GM19240 (cell line): ENCODE measurements at regions not wholly inside any gene's neighbourhood (a gene's known extent, or its start where the extent isn't known, plus 50 kb on each side); places are given as distances from the start of the nearest gene placed in this dataset.

Experiments
- DNase-seq: peaks from one replicate; pipeline ENCODE4 v3.0.0; 2011; ENCODE audit warnings: low spot score; ENCODE audit not compliant: insufficient read length

GRCh38 chr15:47492195-47492594 lies 225.1 kb upstream of the SEMA6D start:
- no peak for DNase-seq

DNA sequence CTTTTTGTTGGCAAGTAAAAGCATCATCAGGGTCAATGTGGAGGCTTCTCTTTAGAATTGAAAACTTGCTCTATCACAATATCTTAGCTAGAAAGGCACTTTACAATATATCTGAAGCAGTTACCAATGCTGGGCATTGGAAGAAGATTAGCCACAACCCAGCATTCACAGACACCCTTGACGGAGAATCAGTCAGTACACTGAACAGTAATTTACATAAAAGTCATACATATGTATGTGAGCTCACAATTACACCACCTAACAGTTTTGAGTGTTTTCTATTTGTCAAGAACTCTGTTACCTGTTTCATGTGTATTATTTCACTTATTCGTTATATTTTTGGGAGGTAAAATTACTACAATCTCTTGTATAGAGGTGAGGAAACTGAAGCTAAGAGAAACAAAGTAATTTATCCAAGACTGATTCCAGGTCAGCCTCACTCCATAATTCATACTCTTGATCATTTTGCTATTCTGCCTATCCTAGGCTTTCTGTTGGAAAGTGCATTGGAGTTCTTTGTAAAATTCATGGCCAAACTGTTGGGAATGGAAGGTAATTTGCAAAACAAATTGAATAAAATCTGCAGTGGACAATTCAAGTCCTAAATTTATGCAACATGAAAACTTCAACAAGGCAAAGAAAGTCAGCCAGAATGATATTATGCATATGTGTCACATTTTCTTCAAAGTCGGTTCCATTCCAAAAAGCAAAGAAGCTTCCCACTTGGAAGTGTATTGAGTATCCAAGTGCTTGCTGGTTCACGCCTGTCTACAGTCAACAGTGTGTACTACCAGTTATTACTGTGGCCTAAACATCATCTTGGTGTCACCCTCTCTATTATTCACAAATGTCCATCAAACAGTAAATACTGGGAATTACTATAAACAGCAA lies 223.7 kb upstream of the SEMA6D start:
- DNase-seq: no peak

DNA sequence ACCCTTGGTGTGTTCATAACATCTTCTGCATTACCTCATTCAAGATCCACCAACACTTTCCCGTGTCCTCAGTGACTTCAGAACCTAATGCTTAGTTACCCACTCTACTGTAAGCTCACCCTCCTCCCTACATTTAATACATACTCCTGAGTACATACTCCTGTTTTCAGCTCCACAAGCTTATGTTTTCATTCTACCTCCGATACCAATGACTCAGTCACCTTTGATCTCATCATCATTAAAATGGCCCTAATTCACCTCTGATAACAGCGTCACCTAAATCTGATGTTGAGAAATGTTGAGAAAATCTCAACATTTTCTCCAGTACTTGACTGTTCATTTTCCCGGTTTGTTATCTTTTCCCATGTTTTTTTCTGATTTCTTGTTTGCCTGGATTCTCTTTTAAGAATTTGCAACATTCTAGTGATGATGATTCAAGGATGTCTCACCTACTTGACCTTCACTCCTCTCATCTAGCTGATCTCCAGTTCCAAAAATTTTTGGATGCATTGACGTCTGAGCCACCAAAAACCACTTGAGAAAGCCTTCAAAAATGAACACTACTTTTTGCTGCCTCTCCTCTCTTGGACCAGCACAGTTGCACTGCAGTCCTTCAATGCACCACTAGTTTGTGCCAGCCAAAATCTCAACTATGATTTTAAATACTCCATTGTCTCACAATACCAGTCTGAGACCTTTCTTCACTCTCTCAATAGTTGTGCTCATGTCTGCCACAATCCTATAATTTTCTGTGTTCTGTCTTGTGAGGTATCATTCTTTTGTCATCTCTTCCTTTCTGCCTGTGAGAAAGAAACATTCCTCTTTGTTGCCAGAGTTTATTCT lies 220.7 kb upstream of the SEMA6D start:
- DNase-seq: no peak

DNA sequence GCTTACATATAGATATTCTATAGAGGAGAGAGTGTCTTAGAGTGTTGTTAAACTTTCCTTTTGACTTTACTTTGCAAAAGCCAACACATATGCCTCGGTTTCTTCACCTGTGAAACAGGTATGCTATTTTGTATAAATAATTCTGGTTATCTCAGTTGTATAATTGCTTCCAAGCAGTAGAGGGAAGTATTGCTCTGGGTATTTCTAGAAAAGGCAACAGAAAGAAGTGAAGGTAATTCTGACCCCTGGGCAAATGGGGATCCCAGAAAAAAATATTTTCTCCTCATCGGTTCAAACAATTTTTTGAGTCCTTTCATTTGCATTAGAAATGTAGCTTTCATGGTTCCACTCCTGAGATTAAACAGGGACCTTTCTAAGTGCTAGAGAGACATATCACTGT lies 216.5 kb upstream of the SEMA6D start:
- DNase-seq: no peak

GRCh38 chr15:47502041-47502440 lies 215.3 kb upstream of the SEMA6D start:
- no peak for DNase-seq

- no peak for DNase-seq
Measured at GRCh38 chr15:47503876-47504275, 213.4 kb upstream of the SEMA6D start.

- no peak for DNase-seq
Measured at GRCh38 chr15:47504624-47505256, 212.6 kb upstream of the SEMA6D start.

DNA sequence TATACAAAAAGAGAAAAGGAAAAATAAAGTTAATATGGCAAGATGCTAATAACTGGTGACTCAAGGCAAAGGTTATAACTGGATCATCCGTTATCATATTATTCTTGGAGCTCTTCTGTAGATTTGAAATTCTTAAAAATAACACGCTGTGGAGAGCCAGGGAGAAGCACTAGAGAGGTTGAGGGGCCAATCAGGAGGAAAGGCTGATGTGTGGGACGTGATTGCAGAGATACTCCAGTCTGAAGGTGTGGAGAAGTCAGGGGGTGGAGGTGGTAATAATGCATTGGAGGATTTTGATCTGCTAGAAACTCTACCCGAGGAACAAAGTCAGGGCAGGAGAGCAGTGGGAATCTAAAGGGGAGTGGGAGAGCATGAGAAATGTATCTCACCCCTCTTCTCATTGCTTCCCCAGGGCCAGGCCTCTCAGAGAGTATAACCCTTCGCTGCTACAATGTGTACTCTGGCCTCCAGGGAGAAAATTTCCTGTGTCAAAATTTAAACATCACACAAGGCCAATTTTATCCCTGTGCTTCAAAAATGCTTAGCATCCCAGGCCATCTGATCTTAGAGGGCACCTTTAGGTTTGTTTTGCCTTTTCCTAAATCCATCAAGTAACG lies 211.5 kb upstream of the SEMA6D start:
- no peak for DNase-seq

DNA sequence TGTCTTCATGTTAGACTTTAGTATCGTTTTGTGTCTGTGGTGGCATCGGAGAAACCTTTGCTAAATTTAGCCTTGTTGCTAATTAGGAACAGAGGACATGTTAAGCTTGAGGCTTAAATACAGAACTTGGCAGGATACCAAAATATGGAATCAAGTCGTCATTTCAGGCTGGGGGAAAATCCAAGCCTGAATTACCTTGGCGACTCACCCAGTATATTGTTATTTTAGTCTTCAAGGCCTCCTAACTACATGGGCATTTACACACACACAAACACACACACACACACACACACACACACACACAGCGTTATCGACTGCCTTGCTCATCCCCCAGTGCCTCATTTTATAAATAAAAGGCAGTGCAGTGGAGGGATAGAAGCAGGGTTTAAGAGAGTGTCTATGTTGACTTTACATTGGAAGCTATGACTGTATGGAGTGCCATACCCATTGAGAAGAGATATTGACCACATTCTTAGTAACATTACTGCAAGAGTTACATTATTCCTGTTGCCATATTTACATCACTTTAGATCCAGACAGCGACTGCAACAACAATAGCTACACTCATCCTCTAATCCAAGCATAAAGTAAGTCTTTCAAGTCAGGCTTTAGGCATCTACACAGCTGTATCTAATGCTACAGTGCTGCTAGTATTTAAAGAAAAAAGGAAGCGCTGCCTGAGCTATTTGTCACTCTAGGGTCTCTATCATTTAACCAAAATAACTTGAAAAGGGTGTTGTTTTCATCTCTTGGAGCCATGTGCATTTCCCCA lies 210.8 kb upstream of the SEMA6D start:
- no peak for DNase-seq

DNA sequence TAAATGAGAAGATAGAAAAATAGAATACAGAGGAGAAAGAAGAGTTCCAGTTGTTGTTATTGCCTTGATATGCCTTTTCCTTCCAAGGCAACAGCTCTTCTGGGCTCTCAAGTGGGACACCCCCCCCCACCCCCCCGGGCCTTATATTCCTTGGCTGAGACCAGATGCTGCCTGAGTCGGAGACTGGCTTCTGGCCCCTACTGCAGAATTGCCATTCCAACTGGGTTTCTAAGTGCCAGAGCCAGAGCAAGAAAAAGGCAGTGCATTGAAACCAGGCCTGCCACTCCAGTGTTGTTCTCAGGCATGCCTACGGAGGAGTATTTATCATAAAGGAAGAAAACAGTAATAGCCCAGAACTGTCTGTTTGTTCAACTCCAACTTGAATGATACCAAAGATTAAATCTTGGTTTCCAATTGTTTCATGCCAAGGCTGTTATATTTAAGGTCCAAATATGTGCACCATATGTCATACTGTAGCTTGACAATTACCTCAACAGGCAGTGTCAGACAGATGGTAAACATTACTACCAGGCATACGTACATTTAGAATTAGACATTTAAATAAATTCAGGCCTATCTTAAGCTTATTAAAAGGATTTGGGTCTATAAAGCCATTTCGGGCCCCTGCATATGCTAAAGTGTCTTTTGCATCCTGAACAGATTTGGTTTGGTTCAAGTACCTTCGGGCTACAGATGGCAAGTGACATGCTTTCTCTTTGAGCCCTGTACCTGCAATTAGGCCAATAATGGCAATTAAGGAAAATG lies 209.9 kb upstream of the SEMA6D start:
- no peak for DNase-seq

DNA sequence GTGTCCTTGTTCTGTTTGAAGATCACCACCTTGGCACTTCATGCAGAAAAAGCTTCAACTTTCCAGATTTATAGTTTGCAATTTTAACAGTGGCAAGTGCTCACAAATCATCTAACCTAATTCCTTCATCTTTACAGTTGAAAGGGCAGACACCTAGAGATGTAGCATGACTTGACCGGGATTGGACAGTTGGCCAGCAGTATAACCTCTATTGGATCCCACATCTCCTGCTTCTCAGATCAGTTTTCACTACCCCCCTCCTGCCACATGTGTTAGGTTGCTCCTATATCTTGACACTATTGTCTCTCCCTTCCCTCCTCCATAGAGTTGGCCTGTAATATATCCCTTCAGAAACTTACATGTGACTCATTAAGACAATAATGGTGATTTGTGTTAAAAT lies 206.0 kb upstream of the SEMA6D start:
- no peak for DNase-seq

DNA sequence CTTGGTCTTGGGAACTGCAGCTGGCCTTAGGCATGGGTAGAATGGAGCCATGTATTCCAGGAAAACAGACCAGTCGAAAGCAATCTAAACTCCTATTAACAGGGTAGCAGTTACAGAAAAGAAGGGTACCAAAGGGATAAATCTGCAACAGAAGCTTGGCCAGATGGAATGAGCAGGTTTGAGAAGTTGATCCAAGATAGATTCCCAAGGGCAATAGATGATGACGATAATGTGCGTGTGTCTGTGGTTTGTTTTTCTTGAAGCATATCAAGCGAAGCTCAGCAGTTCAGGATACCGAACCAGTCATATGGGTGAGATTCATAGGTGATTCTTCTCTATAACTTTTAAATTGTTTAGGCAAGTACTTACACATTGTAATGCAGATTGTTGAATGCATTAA lies 203.8 kb upstream of the SEMA6D start:
- DNase-seq: no peak

DNA sequence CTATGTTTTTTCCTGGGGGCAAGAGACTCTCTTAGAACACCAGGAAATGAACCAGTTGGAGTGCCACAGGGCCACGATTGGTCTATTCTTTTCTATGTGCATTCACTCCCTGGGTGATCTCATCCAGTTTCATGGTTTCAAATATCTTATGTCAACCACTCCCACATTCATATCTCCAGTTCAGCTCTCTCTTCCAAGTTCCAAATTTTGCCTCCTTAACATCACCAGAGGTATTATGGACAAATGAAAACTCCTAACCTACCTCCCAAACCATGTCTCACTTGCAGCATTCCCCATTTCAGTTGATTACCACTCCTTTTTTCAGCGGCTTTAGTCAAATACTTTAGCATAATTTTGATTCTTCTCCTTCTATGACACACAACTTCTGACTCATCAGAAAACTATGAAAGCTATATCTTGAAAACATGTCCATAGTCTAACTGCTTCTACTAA lies 203.1 kb upstream of the SEMA6D start:
- DNase-seq: no peak

- no peak for DNase-seq
Measured at GRCh38 chr15:47516558-47516957, 200.7 kb upstream of the SEMA6D start.

DNA sequence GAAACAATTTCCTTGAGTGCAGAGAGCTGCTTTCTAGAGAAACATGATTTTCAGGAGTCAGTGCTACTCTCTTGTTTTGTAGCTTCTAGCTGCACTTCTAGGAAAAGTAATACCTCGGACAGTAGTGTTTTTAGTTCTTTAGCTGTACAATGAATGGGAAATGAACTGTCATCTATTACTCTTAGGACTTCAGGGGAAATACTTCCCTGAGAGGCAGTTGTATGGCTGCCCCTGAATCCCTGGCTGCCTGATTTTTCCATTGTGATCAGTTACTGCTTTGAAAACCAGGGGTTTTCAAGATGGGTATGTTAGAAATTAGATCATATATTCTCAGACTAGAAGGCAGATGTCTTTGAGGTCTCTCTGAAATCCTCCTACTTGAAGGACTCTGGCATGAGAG lies 200.3 kb upstream of the SEMA6D start:
- no peak for DNase-seq

DNA sequence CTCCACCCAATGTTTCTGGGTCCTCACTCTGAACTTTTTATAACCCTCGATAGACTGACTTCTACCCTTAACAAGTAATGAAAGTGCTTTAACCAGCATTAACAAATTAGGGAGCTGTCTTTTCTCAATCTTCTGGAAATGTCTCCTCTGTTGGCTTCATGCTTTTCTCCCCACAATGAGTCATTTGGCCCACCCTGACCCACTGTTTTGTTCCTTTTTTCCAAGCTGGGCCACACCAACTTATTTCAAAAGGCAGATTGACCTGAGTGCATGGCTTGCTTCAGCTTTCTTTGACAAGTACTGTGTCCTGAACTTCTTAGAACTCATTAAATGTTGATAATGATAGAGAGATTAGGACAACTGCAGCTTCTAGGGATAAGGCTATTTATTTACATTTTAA lies 199.6 kb upstream of the SEMA6D start:
- DNase-seq: no peak

- DNase-seq: no peak
Measured at GRCh38 chr15:47523681-47524475, 193.4 kb upstream of the SEMA6D start.

DNA sequence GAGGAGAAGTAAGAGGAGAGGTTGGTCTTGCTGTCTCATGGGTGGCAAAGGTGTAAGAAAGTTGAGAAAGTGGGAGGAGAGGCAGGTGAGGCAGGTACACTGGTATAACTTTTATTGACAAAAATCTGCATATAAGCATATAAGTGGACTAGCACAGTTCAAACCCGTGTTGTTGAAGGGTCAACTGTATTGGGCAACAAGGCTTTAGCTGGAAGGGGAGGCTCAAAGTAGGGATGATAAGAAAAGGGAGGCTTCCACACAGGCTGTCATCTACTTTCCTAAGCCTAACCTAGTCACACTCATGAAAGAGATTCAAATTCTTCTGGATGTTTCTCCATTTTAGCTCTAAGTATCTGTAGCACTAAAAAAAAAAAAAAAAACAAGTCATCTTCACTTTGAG lies 188.1 kb upstream of the SEMA6D start:
- no peak for DNase-seq

GRCh38 chr15:47534673-47535072 lies 182.6 kb upstream of the SEMA6D start:
- no peak for DNase-seq
